H1 (cell line): ENCODE measurements at regions not wholly inside any gene's neighbourhood (a gene's known extent, or its start where the extent isn't known, plus 50 kb on each side); places are given as distances from the start of the nearest gene placed in this dataset.

Experiments
- CTCF ChIA-PET: fragments of 300-600 bp; sonication (Branson Sonifier 250); formaldehyde crosslinking; loops from one replicate; lab custom pipeline; 2021; ENCODE audit not compliant: partially characterized antibody; lab: Charles Lee
- POLR2A ChIA-PET: fragments of 300-600 bp; sonication (Branson Sonifier 250); formaldehyde crosslinking; loops from one replicate; lab custom pipeline; 2021; ENCODE audit warnings: inconsistent platforms; ENCODE audit not compliant: partially characterized antibody; lab: Charles Lee
- DNase-seq, 2 experiments: peaks; one replicate each; pipeline versions ENCODE4 v3.0.0 to v3.0.0-alpha.2; 2010 to 2022; ENCODE audit warnings: low spot score in 2 of 2, low read depth in 1 of 2, mixed read lengths in 1 of 2
- FAIRE-seq: peaks from 2 replicates; lab custom pipeline; 2011; peaks lifted over from hg19 to GRCh38; lab: Jason Lieb, UNC
- H2AFZ ChIP-seq: 2 replicates; pipeline ENCODE4 v1.8.1; 2012; ENCODE audit warnings: low read length, inconsistent platforms
- H2AK5ac ChIP-seq: 2 replicates; pipeline ENCODE4 v1.6.1; 2013; ENCODE audit warnings: low read depth, low read length
- H2BK120ac ChIP-seq: replicated peaks from 2 replicates; pipeline ENCODE3; 2013; ENCODE audit warnings: low read depth, low read length, inconsistent platforms
- H2BK12ac ChIP-seq: 2 replicates; pipeline ENCODE4 v1.6.1; 2013; ENCODE audit warnings: low read depth, low read length
- H2BK15ac ChIP-seq: 2 replicates; pipeline ENCODE4 v1.6.1; 2013; ENCODE audit warnings: low read length
- H2BK20ac ChIP-seq: 2 replicates; pipeline ENCODE4 v1.6.1; 2013; ENCODE audit warnings: low read length
- H2BK5ac ChIP-seq: 2 replicates; pipeline ENCODE4 v1.6.1; 2013; ENCODE audit warnings: low read depth, low read length
- H3K14ac ChIP-seq: 2 replicates; pipeline ENCODE4 v1.6.1; 2013; ENCODE audit warnings: inconsistent platforms; ENCODE audit not compliant: insufficient read length
- H3K18ac ChIP-seq: 2 replicates; pipeline ENCODE4 v1.6.1; 2013; ENCODE audit warnings: low read length; ENCODE audit errors: extremely low read depth
- H3K23ac ChIP-seq: 2 replicates; pipeline ENCODE4 v1.6.1; 2013; ENCODE audit warnings: inconsistent platforms; ENCODE audit not compliant: insufficient read length
- H3K23me2 ChIP-seq: 2 replicates; pipeline ENCODE4 v1.6.1; 2013; ENCODE audit warnings: low read depth, low read length
- H3K27ac ChIP-seq: 2 replicates; pipeline ENCODE4 v1.6.1; 2011; ENCODE audit warnings: low read depth, low read length, inconsistent platforms
- H3K27me3 ChIP-seq, 4 experiments: replicated peaks in 1 of 4; 1 replicate in 1 of 4; 2 replicates in 3 of 4; pipeline versions ENCODE4 v1.6.1 to v1.8.1; 2011 to 2013; ENCODE audit warnings: low read length in 3 of 4, mild to moderate bottlenecking in 3 of 4, inconsistent platforms in 2 of 4, mixed read lengths in 2 of 4, moderate library complexity in 1 of 4; ENCODE audit not compliant: control insufficient read depth in 3 of 4, insufficient read depth in 3 of 4; ENCODE audit errors: extremely low read depth in 1 of 4
- H3K36me3 ChIP-seq, 4 experiments: 2 replicates each; pipeline versions ENCODE4 v1.6.1 to v1.8.1; 2011 to 2013; ENCODE audit warnings: mild to moderate bottlenecking in 4 of 4, low read length in 3 of 4, moderate library complexity in 2 of 4, control low read depth in 1 of 4, inconsistent platforms in 1 of 4; ENCODE audit not compliant: insufficient read depth in 4 of 4, control insufficient read depth in 2 of 4
- H3K4ac ChIP-seq: replicated peaks from 2 replicates; pipeline ENCODE3; 2013; ENCODE audit warnings: low read length, low read depth, mixed read lengths, inconsistent platforms; ENCODE audit not compliant: insufficient read length
- H3K4me1 ChIP-seq, 4 experiments: replicated peaks in 1 of 4; 1 replicate in 1 of 4; 2 replicates in 3 of 4; pipeline versions ENCODE4 v1.6.1 to v1.8.1; 2011 to 2013; ENCODE audit warnings: low read length in 3 of 4, inconsistent platforms in 2 of 4, mixed read lengths in 1 of 4; ENCODE audit not compliant: insufficient read depth in 4 of 4, control insufficient read depth in 3 of 4
- H3K4me2 ChIP-seq, 2 experiments: 2 replicates each; pipeline versions ENCODE4 v1.6.1 to v1.8.1; 2011 to 2013; ENCODE audit warnings: low read depth in 2 of 2, low read length in 2 of 2, control low read depth in 1 of 2, inconsistent platforms in 1 of 2, mild to moderate bottlenecking in 1 of 2; ENCODE audit not compliant: insufficient read depth in 1 of 2
- H3K4me3 ChIP-seq, 4 experiments: fragments of 200-600, 300-600 bp in 1 of 4; sonication (generic), shearing (Covaris generic), sonication (Bioruptor Twin) in 1 of 4; 2 replicates each; pipeline versions ENCODE4 v1.5.1 to v1.8.1; 2011 to 2016; ENCODE audit warnings: low read length in 4 of 4, low read depth in 3 of 4, control low read depth in 2 of 4, inconsistent platforms in 2 of 4, mild to moderate bottlenecking in 2 of 4, mixed read lengths in 1 of 4, moderate library complexity in 1 of 4; ENCODE audit not compliant: insufficient read depth in 2 of 4; ENCODE audit errors: extremely low read depth in 1 of 4
- H3K56ac ChIP-seq: replicated peaks from 2 replicates; pipeline ENCODE3; 2013; ENCODE audit warnings: low read depth, mild to moderate bottlenecking, mixed read lengths, low read length, inconsistent platforms; ENCODE audit not compliant: insufficient read length
- H3K79me1 ChIP-seq: 2 replicates; pipeline ENCODE4 v1.6.1; 2013; ENCODE audit warnings: low read depth, low read length, control low read depth
- H3K79me2 ChIP-seq, 2 experiments: 2 replicates each; pipeline versions ENCODE4 v1.6.1 to v1.8.1; 2012 to 2013; ENCODE audit warnings: low read length in 2 of 2, mild to moderate bottlenecking in 2 of 2, inconsistent platforms in 1 of 2; ENCODE audit not compliant: insufficient read depth in 2 of 2, control insufficient read depth in 1 of 2
- H3K9ac ChIP-seq, 4 experiments: replicated peaks in 1 of 4; 1 replicate in 1 of 4; 2 replicates in 3 of 4; pipeline versions ENCODE4 v1.6.1 to v1.8.1; 2011 to 2013; ENCODE audit warnings: low read depth in 3 of 4, low read length in 3 of 4, control low read depth in 2 of 4, mild to moderate bottlenecking in 2 of 4, moderate library complexity in 2 of 4, inconsistent platforms in 1 of 4; ENCODE audit errors: extremely low read depth in 1 of 4
- H3K9me3 ChIP-seq, 2 experiments: 2 replicates each; pipeline versions ENCODE4 v1.6.1 to v1.8.1; 2012 to 2013; ENCODE audit warnings: mild to moderate bottlenecking in 2 of 2, moderate library complexity in 2 of 2, control low read depth in 1 of 2, inconsistent platforms in 1 of 2, low read depth in 1 of 2, low read length in 1 of 2, mixed read lengths in 1 of 2; ENCODE audit not compliant: insufficient read depth in 2 of 2
- H4K20me1 ChIP-seq, 2 experiments: replicated peaks in 1 of 2; 2 replicates each; pipeline versions ENCODE3 to v1.8.1; 2011 to 2013; ENCODE audit warnings: inconsistent platforms in 2 of 2, low read length in 2 of 2, mild to moderate bottlenecking in 1 of 2; ENCODE audit not compliant: insufficient read depth in 2 of 2, control insufficient read depth in 1 of 2
- H4K5ac ChIP-seq: 2 replicates; pipeline ENCODE4 v1.6.1; 2013; ENCODE audit warnings: low read length, low read depth, mixed read lengths, inconsistent platforms; ENCODE audit not compliant: insufficient read length
- H4K8ac ChIP-seq: 2 replicates; pipeline ENCODE4 v1.8.0; 2013; ENCODE audit warnings: mild to moderate bottlenecking, moderate library complexity, low read length, inconsistent platforms; ENCODE audit not compliant: insufficient read depth; ENCODE audit errors: extremely low read depth
- H4K91ac ChIP-seq: replicated peaks from 2 replicates; pipeline ENCODE3; 2013; ENCODE audit warnings: low read length, mixed read lengths, inconsistent platforms; ENCODE audit not compliant: insufficient read length
- ASH2L ChIP-seq: fragments of 200-600, 300-600 bp; sonication (generic); IDR thresholded peaks from one replicate; pipeline ENCODE4 v1.7.1; 2017; ENCODE audit warnings: low read length
- BCL11A ChIP-seq, 2 experiments: IDR thresholded peaks; one replicate each; pipeline ENCODE4 v1.6.1; 2011; ENCODE audit warnings: low read depth in 2 of 2, low read length in 2 of 2, mild to moderate bottlenecking in 2 of 2
- CBX8 ChIP-seq: fragments of 300-800, 300-1000 bp; sonication (generic); IDR thresholded peaks from 2 replicates; pipeline ENCODE4 v1.7.1; 2016; ENCODE audit warnings: low read depth, low read length, borderline replicate concordance
- HDAC6 ChIP-seq: IDR thresholded peaks from one replicate; pipeline ENCODE4 v1.7.1; 2012; ENCODE audit warnings: low read depth, mild to moderate bottlenecking, inconsistent platforms, low read length, moderate library complexity
- MAFK ChIP-seq: IDR thresholded peaks from 2 replicates; pipeline ENCODE4 v1.6.1; 2012; ENCODE audit warnings: low read depth, mild to moderate bottlenecking, improper control_type of control experiment, low read length
- MAX ChIP-seq: IDR thresholded peaks from 2 replicates; pipeline ENCODE4 v1.6.1; 2012; ENCODE audit warnings: inconsistent platforms
- NANOG ChIP-seq: IDR thresholded peaks from 2 replicates; pipeline ENCODE4 v1.6.1; 2011; ENCODE audit warnings: low read length, low read depth, mild to moderate bottlenecking, inconsistent platforms; ENCODE audit not compliant: insufficient read depth, poor library complexity, severe bottlenecking
- NRF1 ChIP-seq: IDR thresholded peaks from 2 replicates; pipeline ENCODE4 v1.6.1; 2011; ENCODE audit warnings: mild to moderate bottlenecking, low read depth, low read length, improper control_type of control experiment
- POLR2AphosphoS5 ChIP-seq: IDR thresholded peaks from 2 replicates; pipeline ENCODE4 v1.6.1; 2011; ENCODE audit warnings: low read depth, low read length
- SP2 ChIP-seq: IDR thresholded peaks from 2 replicates; pipeline ENCODE4 v1.6.1; 2012; ENCODE audit warnings: mild to moderate bottlenecking, low read length, inconsistent platforms
- SUZ12 ChIP-seq: fragments of 200-600 bp; sonication (generic); IDR thresholded peaks from 2 replicates; pipeline ENCODE4 v1.6.1; 2012; ENCODE audit warnings: mild to moderate bottlenecking, inconsistent platforms, low read length, moderate library complexity, mixed read lengths
- YY1 ChIP-seq: IDR thresholded peaks from 2 replicates; pipeline ENCODE4 v1.6.1; 2011; ENCODE audit warnings: low read depth, mild to moderate bottlenecking, low read length
- WGBS, 2 experiments: shearing (Covaris generic) in 1 of 2; methylation state at CpG; one replicate each; pipeline versions ENCODE4 v1.1.6 to v1.1.7; 2013 to 2015; ENCODE audit warnings: low lambda C conversion rate in 2 of 2, mixed read lengths in 2 of 2, inconsistent platforms in 1 of 2, low coverage in 1 of 2, missing lambda C conversion rate in 1 of 2; ENCODE audit not compliant: insufficient replicate concordance in 2 of 2, insufficient coverage in 1 of 2, insufficient read length in 1 of 2; ENCODE audit errors: extremely low coverage in 1 of 2, missing lambda C conversion rate in 1 of 2; 5-methylcytosine and 5-hydroxymethylcytosine counted together

- ChIA-PET CTCF (interaction anchor here (1.3 kb wide), 1 partner anchor 19 kb away, joined by 3 read pairs; no protein-coding TSS in a partner anchor), POLR2A (no interaction called here)
- no peaks in the 10 kb centered on the region for H3K79me1 ChIP-seq
- H2BK15ac ChIP-seq = no peak overlapping the region
- no peak overlapping the region for H2BK20ac ChIP-seq
- H3K18ac ChIP-seq = no peak overlapping the region
- DNase-seq = no peak
- no peak overlapping the region for H2BK120ac ChIP-seq
- H2BK5ac ChIP-seq = no peak overlapping the region
- no peak overlapping the region for H3K14ac ChIP-seq
- no peak overlapping the region for H3K56ac ChIP-seq
- H4K5ac ChIP-seq = no peak overlapping the region
- no peak overlapping the region for H3K4me3 ChIP-seq
- 82% methylated on average over 4 of the region's 4 CpGs; no CpG with 5 or more reads in 1 of the 2 experiments for WGBS, 2 experiments
- H2AFZ ChIP-seq = no peak overlapping the region
- no peaks in the 10 kb centered on the region for H3K79me2 ChIP-seq
- TF ChIP-seq BCL11A (IDR thresholded peaks at IDR 0.05; ENCODE audit: low read depth in 2 of 2, low read length in 2 of 2) (no peak), MAFK (no peak), SP2 (no peak), SUZ12 (no peak), NANOG (no peak), POLR2AphosphoS5 (no peak), MAX (no peak), YY1 (no peak), NRF1 (no peak), ASH2L (no peak), HDAC6 (no peak), CBX8 (no peak)
- H2BK12ac ChIP-seq = no peak overlapping the region
- H3K23me2 ChIP-seq = no peaks in the 10 kb centered on the region
- no peaks in the 10 kb centered on the region for H3K9me3 ChIP-seq
- no peak overlapping the region for H4K91ac ChIP-seq
- no peak overlapping the region for H2AK5ac ChIP-seq
- no peak overlapping the region for H3K4me2 ChIP-seq
- H3K27me3 ChIP-seq = no peaks in the 10 kb centered on the region
- H3K23ac ChIP-seq = no peak overlapping the region
- no peak overlapping the region for H4K8ac ChIP-seq
- no peak for FAIRE-seq
- no peak overlapping the region for H3K4ac ChIP-seq
- no peak overlapping the region for H3K9ac ChIP-seq
- H3K27ac ChIP-seq = no peak overlapping the region
- no peaks in the 10 kb centered on the region for H3K36me3 ChIP-seq
- H4K20me1 ChIP-seq = no peaks in the 10 kb centered on the region
- no peaks in the 10 kb centered on the region for H3K4me1 ChIP-seq
These were observed 81.2 kb upstream of the DNAH5 start for GRCh38 chr5:14025569-14026286.
